Thyroid gland (tissue), 4 donors: ENCODE measurements at regions not wholly inside any gene's neighbourhood (a gene's known extent, or its start where the extent isn't known, plus 50 kb on each side); places are given as distances from the start of the nearest gene placed in this dataset.

Source experiments
- POLR2A ChIP-seq, 2 donors: fragments of 450-650 bp; IDR thresholded peaks; one replicate each; pipeline ENCODE4 v1.6.1; 2017; ENCODE audit warnings: antibody characterized with exemption in 2 of 2, mild to moderate bottlenecking in 2 of 2, moderate library complexity in 1 of 2
- TF ChIP-seq, protein P1 (sequence below), 6 experiments: fragments of 200-600 bp in 3 of 6; fragments of 450-650 bp in 3 of 6; sonication (generic) in 3 of 6; IDR thresholded peaks; one replicate each; pipeline ENCODE4 v1.5.1; 2016 to 2019; ENCODE audit warnings: antibody characterized with exemption in 6 of 6, mild to moderate bottlenecking in 2 of 6, inconsistent platforms in 1 of 6, moderate library complexity in 1 of 6

DNA sequence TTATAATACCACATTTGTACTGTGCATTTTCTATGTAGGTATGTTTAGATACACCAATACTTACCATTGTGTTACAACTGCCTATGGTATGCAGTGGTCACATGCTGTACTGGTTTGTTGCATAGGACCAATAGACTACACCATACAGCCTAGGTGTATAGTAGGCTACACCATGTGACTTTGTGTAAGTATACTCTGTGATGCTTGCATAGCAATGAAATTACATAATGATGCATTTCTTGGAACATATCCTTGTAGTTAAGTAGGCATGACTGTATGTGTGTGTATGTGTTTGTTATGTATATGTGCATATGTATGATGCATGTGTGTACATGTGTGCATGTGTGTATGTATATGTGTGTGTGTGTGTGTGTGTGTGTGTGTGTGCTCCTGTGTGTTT lies 157.6 kb downstream of the TDRD15 start:
- TF ChIP-seq, protein P1, sequence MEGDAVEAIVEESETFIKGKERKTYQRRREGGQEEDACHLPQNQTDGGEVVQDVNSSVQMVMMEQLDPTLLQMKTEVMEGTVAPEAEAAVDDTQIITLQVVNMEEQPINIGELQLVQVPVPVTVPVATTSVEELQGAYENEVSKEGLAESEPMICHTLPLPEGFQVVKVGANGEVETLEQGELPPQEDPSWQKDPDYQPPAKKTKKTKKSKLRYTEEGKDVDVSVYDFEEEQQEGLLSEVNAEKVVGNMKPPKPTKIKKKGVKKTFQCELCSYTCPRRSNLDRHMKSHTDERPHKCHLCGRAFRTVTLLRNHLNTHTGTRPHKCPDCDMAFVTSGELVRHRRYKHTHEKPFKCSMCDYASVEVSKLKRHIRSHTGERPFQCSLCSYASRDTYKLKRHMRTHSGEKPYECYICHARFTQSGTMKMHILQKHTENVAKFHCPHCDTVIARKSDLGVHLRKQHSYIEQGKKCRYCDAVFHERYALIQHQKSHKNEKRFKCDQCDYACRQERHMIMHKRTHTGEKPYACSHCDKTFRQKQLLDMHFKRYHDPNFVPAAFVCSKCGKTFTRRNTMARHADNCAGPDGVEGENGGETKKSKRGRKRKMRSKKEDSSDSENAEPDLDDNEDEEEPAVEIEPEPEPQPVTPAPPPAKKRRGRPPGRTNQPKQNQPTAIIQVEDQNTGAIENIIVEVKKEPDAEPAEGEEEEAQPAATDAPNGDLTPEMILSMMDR (IDR thresholded peaks at IDR 0.05), result no peak
- no peak for TF ChIP-seq POLR2A (IDR thresholded peaks at IDR 0.05)
